Glomerular visceral epithelial cell (primary cell): ENCODE measurements at regions not wholly inside any gene's neighbourhood (a gene's known extent, or its start where the extent isn't known, plus 50 kb on each side); places are given as distances from the start of the nearest gene placed in this dataset.

Experiments used
- DNase-seq: peaks from one replicate; pipeline ENCODE4 v3.0.0-alpha.2; 2016; ENCODE audit errors: extremely low spot score

DNA sequence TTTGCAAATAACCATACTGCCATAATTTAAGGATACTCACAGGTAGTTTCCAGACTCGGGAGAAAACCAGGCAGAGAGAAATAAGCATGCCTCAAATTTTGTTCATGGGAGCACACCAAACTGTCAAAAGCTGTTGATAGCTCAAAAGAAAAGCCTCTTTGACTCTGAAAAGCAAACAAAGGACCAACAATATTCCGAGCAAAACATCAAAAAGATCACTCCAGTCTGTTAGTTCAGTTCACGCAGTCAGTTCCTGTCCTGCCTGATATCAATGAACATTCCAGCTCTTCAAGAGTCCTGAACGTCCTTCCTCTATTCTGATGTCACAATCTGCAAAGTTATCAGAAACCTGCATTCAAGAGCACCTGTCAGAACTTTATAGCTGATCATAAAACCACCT, 78.7 kb downstream of the RRM2 start:
- no peak for DNase-seq

DNA sequence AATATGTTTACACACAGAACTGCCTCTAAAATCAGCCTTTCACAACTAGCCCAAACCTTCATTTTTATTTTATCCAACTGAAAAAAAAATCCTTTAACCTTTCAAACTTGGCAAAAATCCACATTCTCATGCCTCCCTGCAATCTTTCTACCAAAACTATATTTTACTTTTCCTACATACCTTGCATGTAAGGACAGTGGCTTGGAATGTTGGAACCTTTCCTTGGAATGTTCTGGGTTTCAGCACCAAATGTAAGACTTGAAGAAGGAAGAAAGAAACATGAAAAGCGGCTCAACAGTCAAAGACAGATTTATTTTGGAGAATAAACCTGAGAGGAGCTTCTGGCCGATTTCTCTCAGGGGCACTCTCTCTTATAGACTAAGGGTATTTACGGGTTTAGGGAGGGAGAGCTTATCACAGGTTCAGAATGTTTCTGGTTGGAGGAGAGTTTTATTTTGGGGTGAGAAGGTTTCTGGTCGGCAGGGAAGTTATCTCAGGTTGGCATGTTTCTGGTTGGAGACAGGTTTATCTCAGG, 79.7 kb downstream of the RRM2 start:
- no peak for DNase-seq

DNA sequence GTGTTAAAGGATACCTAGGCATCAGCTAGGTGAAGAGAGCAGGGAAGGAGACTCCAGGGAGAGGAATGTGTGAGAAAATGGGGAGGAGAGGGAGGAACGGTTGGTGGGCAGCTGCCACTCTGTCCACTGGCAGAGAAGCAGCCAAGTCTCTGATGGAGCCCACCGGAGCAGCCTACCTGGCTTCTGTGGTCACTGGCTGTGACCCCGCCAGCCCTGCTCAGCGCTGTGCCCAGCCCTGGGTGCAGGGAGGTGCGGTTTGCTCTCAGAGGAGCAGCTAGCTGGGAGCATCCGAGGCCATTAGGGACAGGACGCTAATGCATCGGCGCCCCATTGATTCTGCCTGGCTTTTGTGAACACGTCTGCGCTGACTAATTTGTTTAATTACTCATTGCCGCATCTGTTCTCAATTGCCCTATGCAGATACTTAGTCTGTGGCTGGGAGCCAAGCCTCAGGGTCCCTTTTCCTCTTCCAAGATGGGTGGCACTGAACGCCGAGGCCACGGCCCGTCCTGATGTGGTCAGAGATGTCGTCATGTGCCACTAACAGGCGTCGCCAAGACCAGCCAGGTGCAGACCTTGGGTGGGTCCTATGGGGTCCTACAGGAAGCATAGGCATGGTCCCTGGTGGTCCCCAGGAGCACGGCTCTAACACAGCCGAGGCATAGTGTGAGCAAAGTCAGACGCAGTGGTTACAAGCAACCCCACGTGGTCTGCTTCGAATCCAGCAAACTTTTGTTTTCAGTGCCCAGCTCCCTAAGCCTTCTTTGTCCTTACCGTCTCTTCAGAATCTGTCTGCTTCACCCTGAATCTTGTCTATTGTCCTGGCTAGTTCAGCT, 82.0 kb downstream of the RRM2 start:
- no peak for DNase-seq

DNA sequence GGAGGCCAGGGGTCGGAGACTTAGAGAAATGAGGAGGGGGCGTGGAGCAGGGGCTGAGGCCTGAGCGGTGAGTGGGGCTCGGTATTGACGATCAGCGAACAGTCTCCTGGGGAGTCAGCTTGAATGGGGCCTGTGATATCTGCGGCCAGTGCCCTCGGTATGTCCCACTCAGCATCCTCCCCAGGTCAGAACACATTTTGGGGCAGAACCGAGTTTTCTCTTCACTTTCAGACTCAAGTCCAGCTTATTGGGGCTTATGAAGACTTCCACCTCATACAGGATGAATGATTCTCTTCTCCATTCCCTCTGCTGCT, 82.6 kb downstream of the RRM2 start:
- DNase-seq: no peak

DNA sequence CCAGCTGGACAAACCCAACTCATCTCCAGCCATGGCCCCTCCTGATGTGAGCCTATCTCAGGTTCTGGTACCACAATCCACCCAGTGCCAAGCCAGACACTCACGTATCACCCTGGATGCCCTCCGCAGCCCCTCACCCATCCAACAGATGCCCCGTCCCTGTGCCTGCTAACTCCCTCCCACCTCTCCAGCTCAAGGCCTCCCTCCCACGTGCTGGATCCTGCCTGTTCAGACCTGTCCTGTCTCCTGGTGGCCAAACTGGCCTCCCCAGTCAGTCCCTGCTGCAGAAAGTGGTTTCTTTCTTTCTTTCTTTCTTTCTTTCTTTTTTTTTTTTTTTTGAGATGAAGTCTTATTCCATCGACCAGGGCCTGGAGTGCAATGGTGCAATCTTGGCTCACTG, 86.2 kb downstream of the RRM2 start:
- no peak for DNase-seq

DNA sequence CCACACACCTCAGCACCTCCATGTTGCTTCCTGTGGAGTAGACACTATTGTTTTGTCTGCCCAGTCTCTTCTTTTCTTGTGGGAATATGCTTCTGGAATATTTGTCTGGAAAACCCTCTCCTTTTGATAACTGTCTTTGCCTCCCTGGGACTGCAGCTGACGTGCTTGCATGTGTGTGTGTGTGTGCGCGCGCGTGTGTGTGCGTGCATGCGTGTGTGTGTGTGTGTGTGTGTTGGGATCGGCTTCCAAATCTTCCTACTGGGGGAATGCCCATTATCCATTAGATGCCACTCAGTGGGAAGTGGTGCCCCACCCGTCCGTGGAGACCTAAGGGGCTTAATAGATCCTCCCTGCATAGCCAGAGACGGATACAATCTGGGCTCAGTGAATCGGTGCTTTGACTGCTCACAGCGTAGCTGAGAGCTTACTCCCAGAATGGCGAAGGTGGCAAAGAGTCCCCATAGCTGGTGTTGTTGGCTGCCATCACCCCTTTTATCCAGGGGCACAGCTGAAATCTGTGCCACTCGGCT, 86.9 kb downstream of the RRM2 start:
- DNase-seq: no peak

DNA sequence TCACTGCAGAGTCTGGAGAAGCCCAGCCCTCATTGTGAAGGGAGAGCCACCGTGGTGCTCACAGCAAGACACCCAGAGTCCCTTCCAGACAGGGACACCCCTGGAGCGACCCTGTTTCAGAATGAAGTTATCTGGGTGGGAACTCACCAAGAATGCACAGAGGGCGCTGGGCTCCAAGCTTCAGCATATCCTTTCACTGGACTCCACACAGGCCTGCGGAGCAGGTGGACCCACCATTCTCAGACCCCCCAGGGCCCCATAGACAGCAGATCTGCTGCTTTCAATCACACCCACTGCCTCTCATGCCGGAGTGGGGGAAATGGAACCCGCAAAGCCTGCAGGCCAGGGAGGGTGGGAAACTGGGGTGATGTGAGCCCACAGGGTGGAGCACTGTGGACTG, 87.8 kb downstream of the RRM2 start:
- no peak for DNase-seq

DNA sequence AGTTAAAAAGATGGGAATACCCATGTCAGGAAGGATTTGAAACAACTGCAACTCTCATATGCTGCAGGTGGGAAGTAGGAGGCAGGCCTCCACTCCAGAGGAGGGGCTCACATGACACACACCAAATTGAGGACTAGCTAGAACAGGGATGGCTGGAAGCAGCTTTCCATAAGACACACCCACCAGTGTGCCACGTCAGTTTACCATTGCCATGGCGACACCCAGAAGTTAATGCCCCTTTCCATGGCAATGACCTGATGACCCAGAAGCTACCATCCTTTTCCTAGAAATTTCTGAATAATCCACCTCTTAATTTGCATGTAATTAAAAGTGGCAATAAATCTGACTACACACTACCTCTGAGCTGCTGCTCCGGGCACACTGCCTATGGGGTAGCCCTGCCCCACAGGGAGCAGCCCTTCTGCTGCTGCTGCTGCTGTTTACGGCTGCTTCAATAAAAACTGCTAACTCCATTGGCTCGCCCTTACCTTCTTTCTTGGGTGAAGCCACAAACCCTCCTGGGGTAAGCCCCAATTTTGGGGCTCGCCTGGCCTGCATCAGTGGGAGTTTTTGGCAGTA, 89.4 kb downstream of the RRM2 start:
- DNase-seq: no peak

DNA sequence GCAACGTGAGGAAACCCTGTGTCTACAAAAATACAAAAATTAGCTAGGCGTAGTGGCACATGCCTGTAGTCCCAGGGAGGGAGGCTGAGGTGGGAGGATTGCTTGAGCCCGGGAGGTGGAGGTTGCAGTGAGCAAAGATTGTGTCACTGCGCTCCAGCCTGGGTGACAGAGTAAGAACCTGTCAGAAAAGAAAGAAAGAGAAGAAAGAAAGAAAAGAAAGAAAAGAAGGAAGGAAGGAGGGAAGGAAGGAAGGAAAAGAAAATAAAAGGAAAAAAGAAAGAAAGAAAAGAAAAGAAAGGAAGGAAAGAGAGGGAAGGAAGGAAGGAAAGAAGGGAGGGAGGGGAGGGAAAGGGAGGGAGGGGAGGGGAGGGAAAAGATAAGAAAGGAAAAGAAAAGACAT, 89.9 kb upstream of the HPCAL1 start:
- no peak for DNase-seq

DNA sequence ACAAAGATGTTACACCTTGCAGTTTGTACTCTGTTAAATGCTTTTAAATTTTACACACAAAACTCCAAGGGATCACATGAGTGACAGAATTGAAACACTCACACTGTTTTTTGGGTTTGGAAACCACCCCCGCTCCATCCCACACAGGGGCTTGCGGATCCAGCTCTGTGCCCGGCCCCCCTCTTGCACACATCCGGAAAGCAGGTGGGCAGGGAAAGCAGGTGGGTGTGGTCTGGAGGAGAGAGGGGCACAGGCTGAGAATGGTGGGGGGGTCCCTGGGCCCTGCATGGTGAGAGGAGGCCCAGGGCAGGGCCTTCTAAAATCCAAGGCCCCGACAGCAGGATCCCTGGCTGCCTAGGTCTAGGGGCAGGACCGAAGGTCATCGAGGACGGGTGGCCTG, 88.5 kb upstream of the HPCAL1 start:
- DNase-seq: no peak

DNA sequence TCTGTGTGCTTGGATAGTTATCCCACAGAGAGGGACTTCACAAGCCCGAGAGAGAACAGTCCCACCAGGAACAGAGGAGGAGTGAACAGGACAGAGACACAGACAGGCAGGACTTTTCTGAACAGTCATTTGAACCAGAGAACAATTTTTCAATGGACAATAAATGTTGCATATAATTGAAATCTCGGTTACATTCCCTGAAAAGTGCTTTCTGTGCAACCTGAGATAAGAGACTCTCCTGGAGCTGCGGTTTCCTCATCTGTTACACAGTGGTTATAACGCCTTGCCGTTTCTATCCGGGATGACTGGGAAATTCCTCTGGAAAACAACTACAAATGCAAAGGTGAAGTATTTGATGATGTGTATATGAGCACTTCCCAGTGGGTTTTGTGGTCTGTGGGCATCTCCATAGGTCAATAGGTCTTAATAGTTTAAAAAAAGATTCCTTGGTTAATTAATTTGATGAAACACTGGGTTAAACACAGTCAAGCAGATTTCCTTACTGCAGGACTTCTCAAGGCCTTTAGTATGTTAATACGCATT, 87.2 kb upstream of the HPCAL1 start:
- no peak for DNase-seq

DNA sequence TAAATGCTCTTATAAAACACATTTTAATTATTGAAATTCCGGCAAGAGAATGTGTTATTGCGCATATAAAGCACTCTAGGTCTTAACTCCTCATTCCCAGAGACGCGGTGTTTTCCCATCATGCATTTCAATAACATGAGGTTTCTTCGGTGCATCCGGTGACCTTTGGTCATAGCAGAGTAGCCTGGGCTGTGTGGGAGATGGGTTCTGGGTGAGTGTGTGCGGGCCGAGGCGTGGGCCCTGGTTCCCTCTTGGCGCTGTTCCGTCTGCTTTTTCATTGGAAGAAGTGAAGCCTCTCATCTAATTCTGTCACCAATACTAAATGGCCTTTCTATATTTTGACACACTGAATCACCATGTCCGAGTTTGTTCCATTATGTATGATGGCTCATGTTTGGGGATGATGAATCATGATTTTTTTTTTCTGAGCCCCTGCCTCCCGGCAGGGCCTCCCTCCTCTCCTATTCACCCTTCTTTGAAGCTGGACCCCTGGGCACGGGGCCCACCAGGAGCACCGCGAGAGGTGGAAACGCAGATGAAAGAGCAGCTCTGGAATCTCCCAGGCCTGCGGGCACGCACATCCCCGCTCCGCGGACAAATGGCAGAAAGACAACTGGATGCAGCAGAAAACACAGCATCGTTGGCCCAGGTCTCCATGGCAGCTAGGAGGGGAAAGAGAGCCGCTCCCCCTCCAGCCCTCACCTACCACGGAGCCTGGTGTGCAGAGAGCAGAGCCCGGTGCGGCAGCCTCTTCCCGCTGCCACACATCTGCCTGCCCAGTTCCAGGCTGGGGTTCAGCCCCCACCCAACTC, 85.8 kb upstream of the HPCAL1 start:
- DNase-seq: no peak

DNA sequence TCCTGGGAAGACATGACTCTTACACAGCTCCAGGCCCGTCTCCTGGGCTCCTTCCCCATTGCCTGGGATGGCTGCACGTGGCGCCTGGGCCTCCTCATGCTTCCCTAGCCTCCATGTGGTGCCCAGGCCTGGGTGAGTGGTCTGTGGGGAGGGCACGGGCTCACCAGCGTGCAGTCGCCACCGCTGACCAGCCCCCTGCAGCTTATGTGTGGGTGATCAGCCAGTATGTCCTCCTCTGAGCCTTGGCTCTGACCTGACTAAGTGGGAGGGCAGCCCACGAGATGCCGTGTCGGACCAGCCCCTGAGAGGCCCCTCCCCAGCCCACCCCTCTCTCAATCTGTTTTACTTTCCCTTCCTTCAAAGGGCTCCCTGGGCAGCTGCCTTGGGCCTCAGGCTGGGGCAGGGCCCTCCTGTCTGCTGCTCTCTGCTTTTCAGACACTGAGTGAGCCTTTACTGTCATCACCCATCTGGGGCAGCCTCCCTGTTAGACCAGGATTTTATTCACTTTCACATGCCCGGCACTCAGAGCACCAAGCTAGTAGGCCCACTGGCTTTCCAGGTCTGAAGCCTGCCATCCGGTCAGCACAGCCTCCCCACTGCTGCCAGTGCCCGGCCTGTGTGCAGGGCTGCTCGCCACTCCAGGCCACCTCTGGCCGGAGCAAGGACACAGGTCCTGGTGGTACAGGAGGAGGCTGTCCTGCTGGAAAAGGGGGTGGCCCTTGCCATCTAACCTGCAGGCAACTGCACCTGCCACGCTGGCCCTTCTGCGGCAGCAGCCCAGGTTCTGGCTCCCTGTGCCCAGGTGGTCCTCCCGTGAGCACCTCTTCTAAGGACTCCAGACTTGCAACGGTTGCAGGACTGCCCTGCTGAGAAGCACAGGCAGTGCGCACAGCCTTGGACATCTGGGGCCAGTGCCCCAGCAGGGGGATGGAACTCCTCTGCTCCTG, 84.9 kb upstream of the HPCAL1 start:
- DNase-seq: no peak

DNA sequence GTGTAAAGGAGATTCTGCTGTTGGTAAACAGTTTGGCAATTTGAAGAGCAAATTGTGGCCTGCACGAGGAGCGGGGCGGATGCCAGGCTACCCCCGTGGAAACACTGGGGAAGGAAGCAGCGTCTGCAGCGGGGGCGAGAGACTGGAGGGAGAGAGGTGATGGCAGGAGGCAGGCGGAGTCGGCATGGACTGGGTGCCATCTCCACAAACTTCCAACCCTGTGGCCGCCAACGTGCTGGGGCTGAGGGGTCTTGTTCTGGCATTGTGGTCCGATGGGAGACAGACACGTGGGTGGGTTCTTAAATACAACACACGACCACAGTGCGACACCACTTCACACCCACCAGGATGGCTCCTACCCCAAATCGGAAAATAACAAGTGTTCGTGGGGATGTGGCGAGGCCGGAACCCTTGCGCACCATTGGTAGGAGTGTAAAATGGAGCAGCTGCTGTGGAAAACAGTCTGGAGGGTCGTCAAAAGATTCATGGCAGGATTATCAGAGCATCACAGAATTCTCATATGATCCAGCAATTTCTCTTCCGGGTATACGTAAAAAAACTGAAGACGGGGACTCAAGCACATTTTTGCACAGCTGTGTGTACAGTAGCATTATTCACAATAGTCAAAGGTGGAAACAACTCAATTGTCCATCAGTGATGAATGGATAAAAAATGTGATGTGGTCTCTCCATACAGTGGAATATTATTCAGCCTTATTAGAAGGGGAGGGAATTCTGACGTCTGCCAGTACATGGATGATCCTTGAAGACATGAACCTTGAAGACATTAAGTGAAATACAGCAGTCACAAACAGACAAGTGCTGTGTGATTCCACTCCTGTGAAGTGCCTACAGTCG, 82.4 kb upstream of the HPCAL1 start:
- no peak for DNase-seq

DNA sequence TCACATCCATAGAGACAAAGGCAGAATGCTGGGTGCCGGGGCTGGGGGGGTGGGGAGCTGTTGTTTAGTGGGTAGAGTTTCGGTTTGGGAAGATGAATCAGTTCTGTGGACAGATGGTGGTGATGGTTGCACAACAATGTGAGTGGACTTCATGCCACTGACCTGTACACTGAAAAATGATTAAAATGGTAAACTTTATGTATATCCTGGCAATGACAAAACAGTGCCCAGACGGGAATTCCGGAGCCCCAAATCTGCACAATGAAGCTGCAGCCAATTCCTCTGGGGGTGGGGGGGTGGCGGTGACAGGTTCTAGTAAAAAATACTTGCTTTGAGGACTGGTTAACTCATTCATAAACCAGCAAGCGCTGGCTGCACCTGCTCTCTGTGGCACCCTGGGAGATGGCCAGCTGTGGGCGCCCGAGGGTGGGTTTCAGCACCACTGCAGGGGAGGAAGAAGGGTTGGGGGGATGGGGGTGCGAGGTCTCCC, 81.8 kb upstream of the HPCAL1 start:
- no peak for DNase-seq

DNA sequence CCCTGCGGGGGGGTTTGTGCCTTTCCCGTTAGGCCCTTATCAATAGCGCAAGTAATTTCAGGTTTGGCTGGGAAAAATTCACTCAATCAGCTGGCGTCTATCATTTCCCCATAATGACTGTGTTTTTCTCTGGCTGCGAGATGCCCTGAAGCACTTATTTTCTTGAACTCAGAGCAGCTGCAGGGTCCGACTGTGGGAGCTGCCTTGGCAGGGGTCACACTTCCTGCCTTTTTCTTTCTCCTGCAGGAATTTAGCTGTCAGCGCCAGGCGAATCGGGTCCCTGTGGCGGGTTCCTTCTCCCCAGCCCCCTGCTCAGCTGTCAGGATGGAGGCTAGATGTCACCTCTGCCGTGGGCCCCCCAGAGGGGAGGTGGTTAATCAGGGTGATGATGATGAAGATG, 81.3 kb upstream of the HPCAL1 start:
- no peak for DNase-seq

DNA sequence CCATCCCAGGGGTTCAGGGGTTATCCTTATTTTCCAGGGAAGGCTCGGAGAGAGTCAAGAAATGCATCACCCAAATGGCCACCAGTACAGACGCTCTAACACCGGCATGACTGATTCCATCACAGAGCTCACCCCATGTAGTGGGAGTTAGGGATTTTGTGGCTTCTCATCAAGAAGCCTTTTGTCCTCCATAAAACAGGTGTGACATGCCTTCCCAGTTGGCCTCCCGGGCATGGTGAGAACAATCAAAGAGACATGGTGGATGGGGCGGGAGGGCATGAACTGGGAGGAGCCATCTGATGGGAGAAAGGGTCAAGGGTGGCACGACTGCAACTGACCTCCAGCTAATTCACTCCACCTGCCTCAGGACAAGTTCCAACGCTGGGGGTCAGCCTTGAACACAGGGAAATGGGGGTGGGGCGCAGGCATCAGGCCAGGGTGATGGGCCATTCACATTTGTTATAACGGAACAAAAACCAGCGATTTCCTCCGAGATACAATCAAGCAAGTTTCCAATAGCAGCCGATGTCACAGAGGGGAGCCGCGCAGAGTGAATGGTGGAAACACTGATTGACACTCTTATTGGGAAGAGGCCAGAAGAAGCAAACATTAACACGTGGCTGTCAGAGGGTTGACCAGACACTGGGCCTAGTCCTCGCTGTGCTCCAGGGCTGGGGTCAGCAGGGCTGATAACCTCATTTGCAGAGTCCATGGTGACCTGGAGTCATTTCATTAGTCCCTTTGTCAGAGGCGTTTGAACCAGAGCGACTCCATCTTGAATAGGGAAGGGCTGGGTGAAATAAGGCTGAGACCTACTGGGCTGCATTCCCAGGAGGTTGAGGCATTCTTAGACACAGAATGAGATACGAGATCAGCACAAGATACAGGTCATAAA, 80.5 kb upstream of the HPCAL1 start:
- DNase-seq: no peak

DNA sequence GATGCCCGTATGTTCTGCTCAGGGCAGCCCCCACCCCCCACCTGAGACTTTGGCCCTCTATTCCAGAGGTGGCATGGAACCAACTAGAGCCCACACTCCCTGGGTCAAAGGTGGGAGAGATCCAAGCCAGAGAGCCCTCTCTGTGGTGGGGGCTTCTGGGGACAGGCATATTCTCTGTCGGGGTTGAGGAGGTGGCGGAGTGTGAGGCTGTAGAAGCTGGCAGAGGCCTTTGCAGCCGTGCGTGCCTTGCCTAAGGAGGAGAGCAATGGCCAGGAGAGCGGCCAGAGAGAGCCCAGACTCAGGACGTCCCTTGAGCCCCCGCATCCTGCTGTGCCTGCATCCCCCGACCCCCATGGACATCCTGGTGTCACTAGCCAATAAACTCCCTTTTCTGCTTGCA, 79.2 kb upstream of the HPCAL1 start:
- DNase-seq: no peak
